BLaER1 treated with 17β-estradiol and CSF1 and Interleukin-3, amounts not matched to agents 10 nM and 100 nM (cell line): ENCODE measurements at regions not wholly inside any gene's neighbourhood (a gene's known extent, or its start where the extent isn't known, plus 50 kb on each side); places are given as distances from the start of the nearest gene placed in this dataset.
"Not testable (repeated sequence)": the region's sequence is repeated elsewhere in the genome, so short reads cannot be mapped to it uniquely, and the experiment has no call there.

Experiments used
- H3K27ac ChIP-seq, 11 experiments: shearing (Covaris generic); formaldehyde crosslinking; 2 replicates each; pipeline ENCODE4 v1.8.1; 2022
- H3K27me3 ChIP-seq, 11 experiments: shearing (Covaris generic); formaldehyde crosslinking; 2 replicates each; pipeline ENCODE4 v1.8.1; 2022
- H3K36me3 ChIP-seq, 11 experiments: shearing (Covaris generic); formaldehyde crosslinking; 2 replicates each; pipeline ENCODE4 v1.8.1; 2022
- H3K4me1 ChIP-seq, 10 experiments: shearing (Covaris generic); formaldehyde crosslinking; 2 replicates each; pipeline ENCODE4 v1.8.1; 2022
- H3K4me2 ChIP-seq, 11 experiments: shearing (Covaris generic); formaldehyde crosslinking; 2 replicates each; pipeline ENCODE4 v1.8.1; 2022
- H3K4me3 ChIP-seq, 10 experiments: shearing (Covaris generic); formaldehyde crosslinking; 2 replicates each; pipeline ENCODE4 v1.8.1; 2022
- H3K9ac ChIP-seq, 11 experiments: shearing (Covaris generic); formaldehyde crosslinking; 2 replicates each; pipeline ENCODE4 v1.8.1; 2022
- H3K9me3 ChIP-seq, 11 experiments: shearing (Covaris generic); formaldehyde crosslinking; replicated peaks in 1 of 11; 2 replicates each; pipeline ENCODE4 v1.8.1; 2022
- H4K20me1 ChIP-seq, 11 experiments: shearing (Covaris generic); formaldehyde crosslinking; 2 replicates each; pipeline ENCODE4 v1.8.1; 2022
- Cebpa-rat ChIP-seq, 11 experiments: shearing (Covaris generic); IDR thresholded peaks; 2 replicates each; pipeline ENCODE4 v1.8.1; 2022

GRCh38 chr1:101444873-101445618, 208.2 kb downstream of the S1PR1 start:
- Histone ChIP-seq H3K4me2 (peak overlapping the region in 10 of 11 experiments; percentile 31 to 61 (median 44); a peak in 19 of 22 replicates), H3K9me3 (peaks cover 0 to 42% (median 15%) of the 10 kb centered on the region in 11 experiments; a peak in 14 of 22 replicates), H3K36me3 (peaks cover 0 to 30% (median 6%) of the 10 kb centered on the region in 11 experiments; a peak in 9 of 22 replicates), H3K9ac (0 out of 22 replicates have a peak overlapping the region, but pooled peaks of 1 of the 11 experiments have one; percentile 11), H3K27ac (peak overlapping the region in 7 of 11 experiments; percentile 10 to 59 (median 36); a peak in 9 of 22 replicates), H4K20me1 (no peaks in the 10 kb centered on the region), H3K4me3 (no peak overlapping the region), H3K27me3 (no peaks in the 10 kb centered on the region), H3K4me1 (peaks cover 10 to 56% (median 52%) of the 10 kb centered on the region in 10 experiments)
- no peak for TF ChIP-seq Cebpa-rat (IDR thresholded peaks at IDR 0.05)

DNA sequence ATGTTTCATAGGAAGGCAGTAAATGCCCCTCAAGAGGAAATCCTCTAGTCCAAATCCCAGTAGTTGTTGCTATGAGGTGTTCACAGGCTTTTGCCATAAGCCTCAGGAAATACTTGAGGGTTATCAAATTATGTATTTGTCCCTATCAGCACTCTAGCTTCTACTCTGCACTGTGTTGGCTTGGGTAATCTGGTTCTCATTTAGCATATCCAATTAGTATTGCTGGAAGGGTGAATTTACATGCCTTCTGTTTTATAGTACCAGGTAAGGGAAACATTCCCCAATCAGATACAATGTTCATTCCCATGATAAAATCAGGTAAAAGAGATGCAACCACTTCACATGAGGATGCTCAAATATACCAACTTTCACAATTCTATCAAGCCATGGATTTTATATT, 211.2 kb downstream of the S1PR1 start:
- H3K27me3 ChIP-seq = no peaks in the 10 kb centered on the region
- peaks cover 1 to 35% (median 30%) of the 10 kb centered on the region in 10 experiments for H3K4me1 ChIP-seq
- H3K36me3 ChIP-seq = peaks cover 0 to 42% (median 6%) of the 10 kb centered on the region in 11 experiments; a peak in 9 of 22 replicates
- H3K4me3 ChIP-seq = no peak overlapping the region
- no peak overlapping the region for H3K4me2 ChIP-seq
- H3K9me3 ChIP-seq = peaks cover 0 to 71% (median 44%) of the 10 kb centered on the region in 11 experiments; a peak in 21 of 22 replicates
- no peak overlapping the region for H3K27ac ChIP-seq
- TF ChIP-seq Cebpa-rat (IDR thresholded peaks at IDR 0.05) = no peak
- H3K9ac ChIP-seq = no peak overlapping the region
- H4K20me1 ChIP-seq = no peaks in the 10 kb centered on the region

DNA sequence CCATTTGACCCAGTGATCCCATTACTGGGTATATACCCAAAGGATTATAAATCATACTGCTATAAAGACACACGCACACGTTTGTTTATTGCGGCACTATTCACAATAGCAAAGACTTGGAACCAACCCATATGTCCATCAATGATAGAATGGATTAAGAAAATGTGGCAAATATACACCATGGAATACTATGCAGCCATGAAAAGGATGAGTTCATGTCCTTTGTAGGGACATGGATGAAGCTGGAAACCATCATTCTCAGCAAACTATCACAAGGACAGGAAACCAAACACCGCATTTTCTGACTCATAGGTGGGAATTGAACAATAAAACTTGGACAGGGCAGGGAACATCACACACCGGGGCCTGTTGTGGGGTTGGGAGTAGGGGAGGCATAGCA, 213.9 kb downstream of the S1PR1 start:
- Histone ChIP-seq H3K4me1 (peaks cover 23 to 28% (median 25%) of the 10 kb centered on the region in 10 experiments), H3K9me3 (peaks cover 0 to 74% (median 46%) of the 10 kb centered on the region in 11 experiments; a peak in 21 of 22 replicates), H3K36me3 (peaks cover 0 to 42% (median 6%) of the 10 kb centered on the region in 11 experiments; a peak in 9 of 22 replicates)
- H3K27me3 ChIP-seq, H3K4me2 ChIP-seq, H3K27ac ChIP-seq, H3K9ac ChIP-seq, H3K4me3 ChIP-seq, H4K20me1 ChIP-seq: not testable (repeated sequence)

- Histone ChIP-seq H3K4me2 (no peak overlapping the region), H3K4me3 (no peak overlapping the region; a peak in 1 of 20 replicates), H3K9ac (no peak overlapping the region), H3K36me3 (peaks cover 0 to 42% (median 6%) of the 10 kb centered on the region in 11 experiments; a peak in 9 of 22 replicates), H3K9me3 (peaks cover 0 to 63% (median 46%) of the 10 kb centered on the region in 11 experiments; a peak in 21 of 22 replicates), H3K27ac (no peak overlapping the region), H4K20me1 (no peaks in the 10 kb centered on the region), H3K4me1 (peaks cover 22 to 27% (median 25%) of the 10 kb centered on the region in 10 experiments), H3K27me3 (no peaks in the 10 kb centered on the region)
- TF ChIP-seq Cebpa-rat (IDR thresholded peaks at IDR 0.05) = no peak
Observed at GRCh38 chr1:101451888-101452287, 215.1 kb downstream of the S1PR1 start.

DNA sequence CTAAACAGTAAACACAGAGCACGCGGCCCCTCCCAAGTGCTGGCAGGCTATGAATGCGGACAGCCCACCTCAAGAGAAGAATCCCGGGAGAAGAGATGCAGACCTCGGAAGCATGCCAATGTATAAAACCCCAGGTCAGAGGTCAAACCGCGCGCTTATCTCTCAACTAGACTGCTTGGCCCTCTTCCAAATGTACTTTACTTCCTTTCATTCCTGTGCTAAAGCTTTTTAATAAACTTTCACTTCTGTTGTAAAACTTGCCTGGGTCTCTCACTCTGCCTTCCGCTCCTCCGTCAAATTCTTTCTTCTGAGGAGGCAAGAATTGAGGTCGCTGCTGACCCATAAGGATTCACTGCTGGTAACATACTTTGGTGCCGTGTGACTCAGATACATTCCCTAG, 216.0 kb downstream of the S1PR1 start:
- Histone ChIP-seq H3K36me3 (peaks cover 0 to 32% (median 4%) of the 10 kb centered on the region in 11 experiments; a peak in 6 of 22 replicates), H3K4me3 (no peak overlapping the region), H3K27ac (peak overlapping the region in 4 of 11 experiments; percentile 56 to 73 (median 64); a peak in 5 of 22 replicates), H3K27me3 (no peaks in the 10 kb centered on the region), H3K9ac (no peak overlapping the region), H4K20me1 (no peaks in the 10 kb centered on the region), H3K9me3 (peaks cover 0 to 54% (median 41%) of the 10 kb centered on the region in 11 experiments; a peak in 21 of 22 replicates), H3K4me1 (peaks cover 22 to 27% (median 25%) of the 10 kb centered on the region in 10 experiments), H3K4me2 (peak overlapping the region; percentile 56 to 87 (median 75); a peak in 20 of 22 replicates)
- TF ChIP-seq Cebpa-rat (IDR thresholded peaks at IDR 0.05) = no peak

GRCh38 chr1:101453844-101454243, 217.0 kb downstream of the S1PR1 start:
- no peak for TF ChIP-seq Cebpa-rat (IDR thresholded peaks at IDR 0.05)
- Histone ChIP-seq H3K27me3 (no peaks in the 10 kb centered on the region), H3K9ac (peak overlapping the region in 2 of 11 experiments; percentile 23 to 31; a peak in 3 of 22 replicates), H3K27ac (peak overlapping the region in 10 of 11 experiments; percentile 6 to 73 (median 51); a peak in 16 of 22 replicates), H3K36me3 (peaks cover 0 to 32% (median 4%) of the 10 kb centered on the region in 11 experiments; a peak in 6 of 22 replicates), H4K20me1 (no peaks in the 10 kb centered on the region), H3K9me3 (peaks cover 0 to 46% (median 41%) of the 10 kb centered on the region in 11 experiments; a peak in 21 of 22 replicates), H3K4me3 (peak overlapping the region in 2 of 10 experiments; percentile 4 to 8; a peak in 2 of 20 replicates), H3K4me1 (peaks cover 22 to 27% (median 25%) of the 10 kb centered on the region in 10 experiments), H3K4me2 (peak overlapping the region; percentile 56 to 87 (median 75))

GRCh38 chr1:101455166-101455565, 218.3 kb downstream of the S1PR1 start:
- Histone ChIP-seq H3K4me3 (no peak overlapping the region), H3K9ac (no peak overlapping the region), H3K4me1 (peaks cover 22 to 27% (median 25%) of the 10 kb centered on the region in 10 experiments), H3K4me2 (peak overlapping the region in 1 of 11 experiments; percentile 74; a peak in 1 of 22 replicates), H3K27ac (no peak overlapping the region; a peak in 1 of 22 replicates), H3K36me3 (peaks cover 0 to 25% (median 0%) of the 10 kb centered on the region in 11 experiments; a peak in 3 of 22 replicates), H3K27me3 (no peaks in the 10 kb centered on the region), H4K20me1 (no peaks in the 10 kb centered on the region), H3K9me3 (peaks cover 0 to 36% (median 30%) of the 10 kb centered on the region in 11 experiments; a peak in 21 of 22 replicates)
- no peak for TF ChIP-seq Cebpa-rat (IDR thresholded peaks at IDR 0.05)

DNA sequence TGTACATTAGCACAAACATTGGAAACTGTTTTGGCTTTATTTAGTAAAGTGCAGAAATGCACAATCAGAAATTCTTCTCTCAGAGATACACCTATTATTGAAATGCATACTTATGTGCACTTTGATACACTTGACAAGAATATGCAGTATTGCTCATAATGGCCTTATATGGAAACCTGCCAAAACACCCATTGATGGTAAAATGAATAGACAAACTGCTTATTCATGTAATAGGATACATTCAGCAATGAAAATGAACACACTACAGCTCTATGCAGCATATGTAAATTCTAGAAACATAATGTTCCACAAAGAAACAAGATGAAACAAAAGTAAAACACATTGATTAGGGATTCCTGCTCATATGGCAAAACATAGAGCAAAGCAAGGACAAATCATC, 223.9 kb downstream of the S1PR1 start:
- H3K9me3 ChIP-seq = peaks cover under 1 to 16% (median 12%) of the 10 kb centered on the region in 11 experiments; a peak in 20 of 22 replicates
- no peak overlapping the region for H3K4me2 ChIP-seq
- TF ChIP-seq Cebpa-rat (IDR thresholded peaks at IDR 0.05) = no peak
- no peak overlapping the region for H3K27ac ChIP-seq
- no peaks in the 10 kb centered on the region for H3K27me3 ChIP-seq
- H3K36me3 ChIP-seq = no peaks in the 10 kb centered on the region
- no peaks in the 10 kb centered on the region for H4K20me1 ChIP-seq
- H3K4me1 ChIP-seq = no peaks in the 10 kb centered on the region
- H3K9ac ChIP-seq = no peak overlapping the region
- no peak overlapping the region for H3K4me3 ChIP-seq

DNA sequence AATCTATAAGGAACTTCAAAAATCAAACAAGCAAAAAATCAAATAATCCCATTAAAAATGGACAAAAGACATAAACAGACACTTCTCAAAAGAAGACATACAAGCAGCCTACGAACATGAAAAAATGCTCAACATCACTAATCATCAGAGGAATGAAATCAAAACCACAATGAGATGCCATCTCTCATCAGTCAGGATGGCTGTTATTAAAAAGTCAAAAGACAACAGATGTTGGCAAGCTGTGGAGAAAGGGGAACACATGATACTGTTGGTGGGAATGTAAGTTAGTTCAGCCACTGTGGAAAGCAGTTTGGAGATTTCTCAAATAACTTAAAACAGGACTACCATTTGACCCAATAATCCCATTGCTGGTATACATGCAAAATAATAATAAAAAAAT, 226.4 kb downstream of the S1PR1 start:
- no peak overlapping the region for H3K4me3 ChIP-seq
- H3K27ac ChIP-seq = no peak overlapping the region
- H3K4me1 ChIP-seq = no peaks in the 10 kb centered on the region
- H3K36me3 ChIP-seq = no peaks in the 10 kb centered on the region
- H3K27me3 ChIP-seq = no peaks in the 10 kb centered on the region
- TF ChIP-seq Cebpa-rat (IDR thresholded peaks at IDR 0.05) = no peak
- no peak overlapping the region for H3K4me2 ChIP-seq
- no peaks in the 10 kb centered on the region for H4K20me1 ChIP-seq
- peaks cover 6 to 17% (median 12%) of the 10 kb centered on the region in 11 experiments; a peak in 20 of 22 replicates for H3K9me3 ChIP-seq
- H3K9ac ChIP-seq = no peak overlapping the region
